Karpas-422 (cell line): ENCODE measurements at regions not wholly inside any gene's neighbourhood (a gene's known extent, or its start where the extent isn't known, plus 50 kb on each side); places are given as distances from the start of the nearest gene placed in this dataset.

ENCODE experiments used
- DNase-seq: peaks from one replicate; pipeline ENCODE4 v3.0.0-alpha.2; 2015
- H2AFZ ChIP-seq: fragments of 200-600 bp; sonication (generic); 2 replicates; pipeline ENCODE4 v1.6.1; 2014; ENCODE audit warnings: antibody characterized with exemption, low read length, mixed read lengths
- H3K27ac ChIP-seq: fragments of 200-600 bp; sonication (generic); 2 replicates; pipeline ENCODE4 v1.5.1; 2014; ENCODE audit warnings: mild to moderate bottlenecking, low read length, moderate library complexity
- H3K27me3 ChIP-seq: fragments of 200-600 bp; sonication (generic); 2 replicates; pipeline ENCODE4 v1.6.1; 2014; ENCODE audit warnings: low read length, mixed read lengths
- H3K36me3 ChIP-seq: fragments of 200-600 bp; sonication (generic); 2 replicates; pipeline ENCODE4 v1.6.1; 2014; ENCODE audit warnings: low read length, mixed read lengths; ENCODE audit not compliant: insufficient read depth
- H3K4me1 ChIP-seq: fragments of 200-600 bp; sonication (generic); 2 replicates; pipeline ENCODE4 v1.6.1; 2014; ENCODE audit warnings: mild to moderate bottlenecking, low read length, mixed read lengths
- H3K4me2 ChIP-seq: fragments of 200-600 bp; sonication (generic); 2 replicates; pipeline ENCODE4 v1.6.1; 2014; ENCODE audit warnings: low read length, low read depth, mild to moderate bottlenecking; ENCODE audit not compliant: poor library complexity, severe bottlenecking
- H3K4me3 ChIP-seq: fragments of 200-600 bp; sonication (generic); 2 replicates; pipeline ENCODE4 v1.5.1; 2014; ENCODE audit warnings: mild to moderate bottlenecking, antibody characterized with exemption, low read length, mixed read lengths
- H3K79me2 ChIP-seq: fragments of 200-600 bp; sonication (generic); 2 replicates; pipeline ENCODE4 v1.6.1; 2014; ENCODE audit warnings: mild to moderate bottlenecking, low read length, mixed read lengths
- H3K9ac ChIP-seq: fragments of 200-600 bp; sonication (generic); 2 replicates; pipeline ENCODE4 v1.6.0; 2014; ENCODE audit warnings: low read length
- H3K9me2 ChIP-seq: fragments of 200-600 bp; sonication (generic), shearing (Covaris generic); replicated peaks from 2 replicates; pipeline ENCODE4 v1.6.0; 2014; ENCODE audit warnings: mild to moderate bottlenecking, low read length, moderate library complexity; ENCODE audit not compliant: insufficient read depth
- H3K9me3 ChIP-seq: fragments of 300-700, 200-600 bp; sonication (generic); 2 replicates; pipeline ENCODE4 v1.6.1; 2014; ENCODE audit warnings: low read length, mixed read lengths
- H4K20me1 ChIP-seq: fragments of 200-600 bp; sonication (generic); 2 replicates; pipeline ENCODE4 v1.6.1; 2014; ENCODE audit warnings: mild to moderate bottlenecking, antibody characterized with exemption, low read length, low read depth; ENCODE audit not compliant: insufficient read depth

- DNase-seq, result no peak
- H3K27me3 ChIP-seq, result no peaks in the 10 kb centered on the region
- H3K9ac ChIP-seq, result no peak overlapping the region
- no peak overlapping the region for H2AFZ ChIP-seq
- H3K9me3 ChIP-seq, result no peaks in the 10 kb centered on the region
- no peaks in the 10 kb centered on the region for H3K36me3 ChIP-seq
- H3K4me3 ChIP-seq, result no peak overlapping the region
- no peak overlapping the region for H3K4me2 ChIP-seq
- H4K20me1 ChIP-seq, result no peaks in the 10 kb centered on the region
- H3K4me1 ChIP-seq, result no peaks in the 10 kb centered on the region
- no peaks in the 10 kb centered on the region for H3K79me2 ChIP-seq
- no peaks in the 10 kb centered on the region for H3K9me2 ChIP-seq
- H3K27ac ChIP-seq, result no peak overlapping the region
Observed at GRCh38 chr17:71494062-71494855, 626.6 kb upstream of the SOX9 start.

- H3K4me1 ChIP-seq, result no peaks in the 10 kb centered on the region
- no peaks in the 10 kb centered on the region for H3K79me2 ChIP-seq
- H3K9me3 ChIP-seq, result no peaks in the 10 kb centered on the region
- no peak for DNase-seq
- no peaks in the 10 kb centered on the region for H3K27me3 ChIP-seq
- H4K20me1 ChIP-seq, result no peaks in the 10 kb centered on the region
- H3K4me3 ChIP-seq, result no peak overlapping the region
- H2AFZ ChIP-seq, result no peak overlapping the region
- no peak overlapping the region for H3K9ac ChIP-seq
- H3K4me2 ChIP-seq, result no peak overlapping the region
- no peaks in the 10 kb centered on the region for H3K36me3 ChIP-seq
- H3K27ac ChIP-seq, result no peak overlapping the region
- H3K9me2 ChIP-seq, result no peaks in the 10 kb centered on the region
Observed at GRCh38 chr17:71495420-71495819, 625.4 kb upstream of the SOX9 start.

- Histone ChIP-seq H3K79me2 (no peaks in the 10 kb centered on the region), H3K9ac (no peak overlapping the region)
Observed at GRCh38 chr17:71496552-71496951, 624.3 kb upstream of the SOX9 start.

GRCh38 chr17:71500761-71501555 is 619.9 kb upstream of the SOX9 start:
- no peaks in the 10 kb centered on the region for H4K20me1 ChIP-seq
- no peak overlapping the region for H3K9ac ChIP-seq
- H3K4me2 ChIP-seq, result no peak overlapping the region
- no peaks in the 10 kb centered on the region for H3K79me2 ChIP-seq
- H3K9me2 ChIP-seq, result no peaks in the 10 kb centered on the region
- H3K27me3 ChIP-seq, result no peaks in the 10 kb centered on the region
- no peaks in the 10 kb centered on the region for H3K9me3 ChIP-seq
- no peak overlapping the region for H3K27ac ChIP-seq
- no peaks in the 10 kb centered on the region for H3K36me3 ChIP-seq
- H3K4me3 ChIP-seq, result no peak overlapping the region
- H2AFZ ChIP-seq, result no peak overlapping the region
- no peaks in the 10 kb centered on the region for H3K4me1 ChIP-seq
- no peak for DNase-seq

More at GRCh38 chr17:71496552-71496951, 624.3 kb upstream of the SOX9 start:
- Histone ChIP-seq H3K36me3 (no peaks in the 10 kb centered on the region), H3K4me1 (no peaks in the 10 kb centered on the region), H3K27ac (no peak overlapping the region), H3K9me2 (no peaks in the 10 kb centered on the region), H3K4me3 (no peak overlapping the region), H3K9me3 (no peaks in the 10 kb centered on the region), H3K4me2 (no peak overlapping the region), H3K27me3 (no peaks in the 10 kb centered on the region), H4K20me1 (no peaks in the 10 kb centered on the region), H2AFZ (no peak overlapping the region)
- DNase-seq, result no peak

GRCh38 chr17:71501711-71502110 is 619.1 kb upstream of the SOX9 start:
- Histone ChIP-seq H3K4me1 (no peaks in the 10 kb centered on the region), H3K9me3 (no peaks in the 10 kb centered on the region), H3K9me2 (no peaks in the 10 kb centered on the region), H3K4me3 (no peak overlapping the region), H3K4me2 (no peak overlapping the region), H3K9ac (no peak overlapping the region), H3K79me2 (no peaks in the 10 kb centered on the region), H3K27ac (no peak overlapping the region), H3K27me3 (no peaks in the 10 kb centered on the region), H3K36me3 (no peaks in the 10 kb centered on the region), H4K20me1 (no peaks in the 10 kb centered on the region), H2AFZ (no peak overlapping the region)
- no peak for DNase-seq

- Histone ChIP-seq H2AFZ (no peak overlapping the region), H3K36me3 (no peaks in the 10 kb centered on the region), H3K79me2 (no peaks in the 10 kb centered on the region), H3K27me3 (no peaks in the 10 kb centered on the region), H3K4me2 (no peak overlapping the region), H3K4me1 (no peaks in the 10 kb centered on the region), H3K27ac (no peak overlapping the region), H3K9ac (no peak overlapping the region), H4K20me1 (no peaks in the 10 kb centered on the region), H3K9me2 (no peaks in the 10 kb centered on the region), H3K9me3 (no peaks in the 10 kb centered on the region), H3K4me3 (no peak overlapping the region)
- DNase-seq, result no peak
Observed at GRCh38 chr17:71502443-71502842, 618.4 kb upstream of the SOX9 start.

- H4K20me1 ChIP-seq, result no peaks in the 10 kb centered on the region
- H3K4me2 ChIP-seq, result no peak overlapping the region
- no peaks in the 10 kb centered on the region for H3K79me2 ChIP-seq
- H3K27me3 ChIP-seq, result no peaks in the 10 kb centered on the region
- no peaks in the 10 kb centered on the region for H3K9me3 ChIP-seq
- H3K4me1 ChIP-seq, result no peaks in the 10 kb centered on the region
- H2AFZ ChIP-seq, result no peak overlapping the region
- H3K36me3 ChIP-seq, result no peaks in the 10 kb centered on the region
- no peak overlapping the region for H3K4me3 ChIP-seq
- H3K27ac ChIP-seq, result no peak overlapping the region
- no peak overlapping the region for H3K9ac ChIP-seq
- DNase-seq, result no peak
- H3K9me2 ChIP-seq, result no peaks in the 10 kb centered on the region
Observed at GRCh38 chr17:71503710-71504465, 616.9 kb upstream of the SOX9 start.

- H3K9me2 ChIP-seq, result no peaks in the 10 kb centered on the region
- no peaks in the 10 kb centered on the region for H3K9me3 ChIP-seq
- no peak overlapping the region for H3K4me2 ChIP-seq
- no peak overlapping the region for H2AFZ ChIP-seq
- no peaks in the 10 kb centered on the region for H4K20me1 ChIP-seq
- H3K4me1 ChIP-seq, result no peaks in the 10 kb centered on the region
- no peak overlapping the region for H3K27ac ChIP-seq
- H3K36me3 ChIP-seq, result no peaks in the 10 kb centered on the region
- H3K79me2 ChIP-seq, result no peaks in the 10 kb centered on the region
- no peak for DNase-seq
- H3K27me3 ChIP-seq, result no peaks in the 10 kb centered on the region
- no peak overlapping the region for H3K4me3 ChIP-seq
- no peak overlapping the region for H3K9ac ChIP-seq
Observed at GRCh38 chr17:71505200-71505599, 615.6 kb upstream of the SOX9 start.
